T-helper 17 cell (primary cell): ENCODE measurements at regions not wholly inside any gene's neighbourhood (a gene's known extent, or its start where the extent isn't known, plus 50 kb on each side); places are given as distances from the start of the nearest gene placed in this dataset.

Experiments
- ATAC-seq: fragments of 150-1000 bp; cut with Tn5 transposase; 2 replicates; pipeline ENCODE4 v1.10.0; 2021; ENCODE audit warnings: mild to moderate bottlenecking, moderate library complexity
- DNase-seq, 3 donors: peaks; one replicate each; pipeline versions ENCODE4 v3.0.0 to v3.0.0-alpha.2; 2020 to 2021
- H3K9me3 ChIP-seq: one replicate; pipeline ENCODE4 v1.7.0; 2013; ENCODE audit warnings: low read length, mild to moderate bottlenecking; ENCODE audit not compliant: control insufficient read depth, poor library complexity, severe bottlenecking
- H3K27ac Mint-ChIP-seq: one replicate; pipeline ENCODE4 v1.8.0; 2022; ENCODE audit warnings: mild to moderate bottlenecking, moderate library complexity, mixed read lengths
- H3K27me3 Mint-ChIP-seq: one replicate; pipeline ENCODE4 v1.8.0; 2022; ENCODE audit warnings: mixed read lengths
- H3K36me3 Mint-ChIP-seq: one replicate; pipeline ENCODE4 v1.8.0; 2022; ENCODE audit warnings: low read depth, mixed read lengths
- H3K4me1 Mint-ChIP-seq: one replicate; pipeline ENCODE4 v1.8.0; 2022; ENCODE audit warnings: mild to moderate bottlenecking, mixed read lengths
- H3K4me3 Mint-ChIP-seq: one replicate; pipeline ENCODE4 v1.8.0; 2022; ENCODE audit warnings: mild to moderate bottlenecking, moderate library complexity, mixed read lengths

DNA sequence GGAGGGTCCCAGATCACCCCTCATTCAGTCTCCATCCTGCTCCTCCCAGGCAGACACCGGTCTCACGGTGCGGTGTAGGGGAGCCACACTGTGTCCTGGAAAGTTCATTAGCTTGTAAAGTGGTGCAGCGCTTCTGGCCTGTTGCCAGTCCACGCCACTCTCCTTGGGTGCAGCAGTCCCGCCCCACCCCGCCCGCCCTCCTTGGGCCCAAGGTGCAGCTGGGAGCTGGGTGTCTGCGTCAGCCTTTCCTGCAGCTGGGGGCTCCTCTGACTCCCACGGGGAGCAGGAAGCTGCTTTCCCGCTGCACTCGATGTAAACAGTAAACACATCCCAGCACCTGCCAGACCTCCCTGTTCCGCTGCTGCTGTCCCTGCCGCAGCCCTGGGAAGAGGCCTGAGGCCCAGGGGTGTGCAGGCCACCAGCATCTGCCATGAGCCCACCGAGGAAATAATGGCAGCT lies 53.8 kb upstream of the ASB18 start:
- H3K36me3 Mint-ChIP-seq: no peaks in the 10 kb centered on the region
- DNase-seq: no peak
- H3K27me3 Mint-ChIP-seq: peaks cover 36% of the 10 kb centered on the region

DNA sequence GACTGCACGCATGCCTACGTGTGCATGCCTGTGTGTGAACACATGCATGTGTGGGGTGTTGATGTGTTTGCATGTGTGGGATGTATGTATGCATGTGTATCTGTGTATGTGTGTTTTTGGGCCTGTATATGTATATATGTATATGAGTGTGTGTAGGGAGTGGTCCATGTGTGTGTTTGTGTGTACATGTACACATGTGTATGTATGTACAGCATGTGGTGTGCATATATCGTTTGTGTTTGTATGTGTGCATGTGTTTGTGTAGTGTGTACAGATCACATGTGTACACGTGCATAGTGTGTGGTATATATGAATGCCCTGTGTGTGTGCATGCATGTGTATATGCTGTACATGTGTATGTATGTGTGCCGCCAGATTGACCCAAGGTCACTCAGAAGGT lies 54.2 kb upstream of the ASB18 start:
- H3K36me3 Mint-ChIP-seq: no peaks in the 10 kb centered on the region
- ATAC-seq (no peak), DNase-seq (no peak)
- H3K4me1 Mint-ChIP-seq: no peaks in the 10 kb centered on the region
- no peak overlapping the region for H3K4me3 Mint-ChIP-seq
- peaks cover 36% of the 10 kb centered on the region for H3K27me3 Mint-ChIP-seq
- peaks cover 4% of the 10 kb centered on the region for H3K9me3 ChIP-seq
- no peak overlapping the region for H3K27ac Mint-ChIP-seq

More for the DNA sequence above, 53.8 kb upstream of the ASB18 start:
- Mint-ChIP-seq H3K4me1 (no peaks in the 10 kb centered on the region), H3K4me3 (no peak overlapping the region), H3K27ac (no peak overlapping the region)
- H3K9me3 ChIP-seq: peaks cover 4% of the 10 kb centered on the region
- ATAC-seq: no peak

DNA sequence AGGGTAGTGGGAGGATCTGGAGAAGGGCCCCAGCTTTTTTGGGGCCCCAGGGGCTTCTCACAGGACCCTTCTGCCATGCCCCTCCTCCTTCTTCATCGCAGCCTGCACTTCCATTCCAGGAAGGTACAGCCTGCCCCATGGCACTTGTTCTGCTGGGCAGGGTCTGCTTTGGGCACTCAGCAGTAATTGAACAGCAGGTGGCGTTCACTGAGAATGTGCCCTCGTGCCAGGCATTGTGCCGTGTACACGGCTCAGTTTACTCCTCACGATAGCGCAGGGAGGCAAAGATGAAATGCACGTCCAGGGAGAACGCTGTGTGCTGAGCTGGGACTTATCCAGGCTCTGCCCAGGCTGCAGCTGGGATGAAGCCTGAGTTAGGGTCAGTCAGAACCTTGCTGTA lies 54.8 kb upstream of the ASB18 start:
- Mint-ChIP-seq H3K4me3 (no peak overlapping the region), H3K27ac (no peak overlapping the region), H3K36me3 (no peaks in the 10 kb centered on the region), H3K27me3 (peaks cover 36% of the 10 kb centered on the region), H3K4me1 (no peaks in the 10 kb centered on the region)
- ATAC-seq: no peak
- no peak for DNase-seq
- peaks cover 2% of the 10 kb centered on the region for H3K9me3 ChIP-seq

DNA sequence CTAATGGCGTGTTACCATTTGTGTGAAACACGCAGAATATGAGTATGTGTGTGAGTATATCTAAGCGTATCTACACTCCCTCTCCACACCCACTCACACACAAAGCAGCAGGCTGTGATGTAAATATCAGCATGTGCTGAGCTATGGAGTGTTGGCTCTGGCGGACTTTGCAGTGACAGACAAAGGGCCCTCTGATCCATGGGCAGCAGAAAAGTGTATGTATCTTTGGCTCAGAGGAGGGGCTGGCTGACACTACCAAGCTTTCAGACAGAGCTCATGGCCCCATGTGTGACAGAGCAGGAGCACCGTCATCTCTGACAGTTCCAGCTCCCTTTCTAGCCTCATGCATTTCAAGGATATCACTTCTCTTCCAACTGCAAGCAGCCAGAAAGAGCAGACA lies 57.2 kb upstream of the ASB18 start:
- no peaks in the 10 kb centered on the region for H3K36me3 Mint-ChIP-seq
- H3K4me3 Mint-ChIP-seq: no peak overlapping the region
- ATAC-seq (no peak), DNase-seq (no peak)
- H3K27me3 Mint-ChIP-seq: peaks cover 21% of the 10 kb centered on the region
- no peaks in the 10 kb centered on the region for H3K4me1 Mint-ChIP-seq
- no peak overlapping the region for H3K27ac Mint-ChIP-seq
- no peaks in the 10 kb centered on the region for H3K9me3 ChIP-seq

DNA sequence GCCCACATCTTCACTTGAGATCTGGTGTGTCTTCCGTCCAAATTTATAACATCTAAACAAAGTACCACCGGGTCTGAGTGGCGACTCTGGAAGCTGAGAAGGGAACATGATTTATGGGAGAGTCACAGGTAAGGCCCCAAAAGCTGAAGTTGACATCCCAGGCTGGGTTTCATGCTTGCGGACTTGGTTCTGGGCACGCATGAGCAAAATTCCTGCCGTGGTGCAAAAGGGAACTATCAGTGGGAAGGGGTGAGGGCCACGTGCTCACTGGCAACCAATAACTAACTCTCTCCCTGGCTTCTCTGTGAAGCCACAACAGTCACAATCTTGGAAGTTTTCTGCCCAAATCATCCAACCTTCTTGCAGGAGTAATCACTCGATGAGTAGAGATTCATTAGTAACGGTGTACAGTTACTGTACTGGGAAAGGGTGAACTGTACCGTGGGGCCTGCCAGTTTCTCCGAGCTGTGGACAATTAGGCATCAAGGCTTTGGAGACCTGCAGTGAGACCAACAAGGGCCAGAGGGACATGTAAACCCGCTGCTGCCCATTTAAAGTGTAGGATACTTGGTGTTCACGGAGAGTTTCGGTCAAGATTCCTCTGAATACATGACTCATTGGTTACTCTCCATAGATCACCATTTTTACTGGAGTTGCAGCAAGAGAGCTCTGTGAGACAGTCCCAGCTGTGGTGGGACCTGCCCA lies 69.4 kb upstream of the ASB18 start:
- Mint-ChIP-seq H3K4me1 (no peaks in the 10 kb centered on the region), H3K27me3 (peaks cover 60% of the 10 kb centered on the region), H3K27ac (no peak overlapping the region), H3K4me3 (no peak overlapping the region), H3K36me3 (no peaks in the 10 kb centered on the region)
- no peaks in the 10 kb centered on the region for H3K9me3 ChIP-seq
- DNase-seq (no peak), ATAC-seq (no peak)

DNA sequence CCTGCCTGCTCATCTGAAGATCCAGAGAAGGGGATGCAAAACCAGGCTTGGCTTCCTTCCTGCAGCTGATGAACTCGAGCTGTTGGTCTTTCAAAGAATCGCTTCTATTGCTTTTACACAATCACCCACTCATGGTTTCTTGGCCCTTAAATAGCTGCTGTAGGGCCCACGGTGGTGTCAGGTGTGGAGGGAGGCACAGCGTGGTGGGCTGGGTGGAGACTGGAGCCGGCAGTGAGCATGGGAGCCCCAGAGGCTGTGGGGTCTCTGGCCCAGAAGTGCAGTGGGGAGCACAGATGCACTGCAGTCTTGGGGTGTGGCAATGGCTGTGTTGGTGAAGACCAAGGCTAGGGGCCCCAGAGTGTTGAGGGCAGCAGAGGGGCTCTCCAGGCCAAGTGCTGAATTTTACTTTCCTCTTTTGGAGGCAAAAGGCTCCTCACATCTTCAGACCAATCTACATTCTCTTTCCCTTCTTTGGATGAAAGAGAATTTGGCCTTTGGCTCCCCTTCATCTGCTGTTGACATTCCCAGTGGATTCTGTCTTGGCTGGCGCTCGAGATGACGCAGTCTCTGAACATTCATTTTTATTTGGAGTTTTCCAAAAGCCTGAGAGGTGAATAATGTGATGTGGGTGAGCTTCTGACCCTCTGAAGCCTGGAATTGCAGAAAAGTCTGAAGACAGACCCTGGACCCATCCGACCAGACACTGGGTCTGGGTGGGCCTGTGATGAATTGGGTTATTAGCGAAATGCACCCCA lies 70.1 kb upstream of the ASB18 start:
- no peaks in the 10 kb centered on the region for H3K9me3 ChIP-seq
- H3K36me3 Mint-ChIP-seq: no peaks in the 10 kb centered on the region
- peaks cover 60% of the 10 kb centered on the region for H3K27me3 Mint-ChIP-seq
- no peaks in the 10 kb centered on the region for H3K4me1 Mint-ChIP-seq
- no peak overlapping the region for H3K4me3 Mint-ChIP-seq
- H3K27ac Mint-ChIP-seq: no peak overlapping the region
- no peak for ATAC-seq
- DNase-seq: no peak

DNA sequence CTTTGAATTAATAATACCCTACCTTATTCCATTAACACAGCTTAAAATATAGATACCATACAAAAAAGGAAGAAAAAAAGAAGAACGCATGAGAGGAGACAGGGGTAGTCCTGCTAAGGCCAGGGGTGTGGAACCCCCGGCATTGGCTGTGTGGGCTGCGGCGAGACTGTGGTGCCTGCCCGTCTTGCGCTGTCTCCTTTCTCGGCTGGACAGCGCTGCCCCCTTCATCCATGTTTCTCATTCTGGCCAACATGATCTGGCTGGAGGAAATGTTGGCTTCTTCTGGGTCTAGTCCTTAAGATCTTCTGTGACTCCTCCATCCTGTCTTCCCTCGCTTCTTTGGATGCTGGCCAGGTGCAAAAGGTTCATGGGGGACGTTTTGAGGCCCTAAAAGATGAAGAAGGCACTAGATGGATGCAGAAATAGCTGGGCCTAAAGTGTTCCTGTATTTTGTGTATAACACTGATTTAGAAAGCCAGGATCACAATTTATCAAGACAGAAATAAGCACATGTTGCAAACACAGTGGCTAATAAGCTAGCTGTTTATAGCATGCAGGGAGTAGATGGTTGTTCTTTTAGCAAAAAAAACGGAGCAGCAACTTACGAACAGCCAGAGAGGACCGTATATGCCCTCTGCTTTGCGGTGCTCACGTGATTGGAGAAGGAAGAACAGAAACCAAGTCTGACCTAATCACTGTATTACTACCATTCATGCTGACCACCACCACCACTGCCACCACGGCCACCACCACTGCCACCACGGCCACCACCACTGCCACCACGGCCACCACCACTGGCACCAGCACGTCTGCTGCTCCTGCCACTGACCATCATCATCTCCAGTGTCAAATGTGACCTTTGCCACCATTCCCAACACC lies 71.7 kb upstream of the ASB18 start:
- DNase-seq (no peak), ATAC-seq (no peak)
- no peaks in the 10 kb centered on the region for H3K9me3 ChIP-seq
- H3K27ac Mint-ChIP-seq: no peak overlapping the region
- peaks cover 51% of the 10 kb centered on the region for H3K27me3 Mint-ChIP-seq
- H3K4me1 Mint-ChIP-seq: no peaks in the 10 kb centered on the region
- H3K36me3 Mint-ChIP-seq: no peaks in the 10 kb centered on the region
- H3K4me3 Mint-ChIP-seq: no peak overlapping the region

DNA sequence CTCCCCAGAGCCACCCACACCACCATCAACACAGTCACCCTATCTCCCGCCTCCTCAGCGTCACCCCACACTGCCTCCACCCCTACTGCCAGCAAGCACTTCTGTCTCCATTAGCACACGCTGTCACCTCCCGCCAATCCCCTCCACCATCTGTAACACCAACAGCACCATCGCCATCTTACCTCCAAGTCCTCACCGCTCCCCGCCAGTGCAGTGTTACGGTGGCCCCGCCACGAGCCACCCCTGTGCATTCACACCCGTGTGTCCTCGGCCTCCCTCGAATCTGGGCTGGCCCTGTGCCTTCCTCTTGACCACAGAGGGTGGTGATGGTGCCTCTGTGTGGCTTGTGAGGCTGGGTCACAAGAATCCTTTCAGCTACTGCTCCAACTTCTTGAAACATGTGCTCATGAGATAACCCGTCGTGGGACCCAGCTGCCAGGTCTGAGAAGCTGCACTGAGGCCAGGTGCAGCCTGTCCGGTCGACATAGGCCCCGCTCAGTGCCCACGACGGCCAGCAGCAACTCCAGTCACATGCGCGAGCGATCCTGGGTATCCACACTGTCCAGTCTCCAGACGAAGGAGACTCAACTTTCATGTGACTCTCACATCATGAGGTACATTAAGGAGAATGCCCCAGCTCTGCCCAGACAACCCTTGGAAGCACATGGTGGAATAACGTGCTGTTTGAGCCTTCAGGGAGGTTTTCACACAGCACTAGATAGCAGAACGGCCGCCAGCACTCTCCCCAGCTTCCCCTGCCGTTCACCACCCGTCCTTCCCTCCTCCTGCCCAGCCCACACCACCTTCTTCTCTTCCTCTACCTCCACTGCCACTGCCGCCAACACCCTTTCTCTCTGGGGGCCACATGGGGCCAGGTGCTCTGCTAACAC lies 72.6 kb upstream of the ASB18 start:
- no peaks in the 10 kb centered on the region for H3K9me3 ChIP-seq
- H3K27ac Mint-ChIP-seq: no peak overlapping the region
- no peak overlapping the region for H3K4me3 Mint-ChIP-seq
- no peak for DNase-seq
- no peaks in the 10 kb centered on the region for H3K4me1 Mint-ChIP-seq
- no peaks in the 10 kb centered on the region for H3K36me3 Mint-ChIP-seq
- no peak for ATAC-seq
- peaks cover 57% of the 10 kb centered on the region for H3K27me3 Mint-ChIP-seq

DNA sequence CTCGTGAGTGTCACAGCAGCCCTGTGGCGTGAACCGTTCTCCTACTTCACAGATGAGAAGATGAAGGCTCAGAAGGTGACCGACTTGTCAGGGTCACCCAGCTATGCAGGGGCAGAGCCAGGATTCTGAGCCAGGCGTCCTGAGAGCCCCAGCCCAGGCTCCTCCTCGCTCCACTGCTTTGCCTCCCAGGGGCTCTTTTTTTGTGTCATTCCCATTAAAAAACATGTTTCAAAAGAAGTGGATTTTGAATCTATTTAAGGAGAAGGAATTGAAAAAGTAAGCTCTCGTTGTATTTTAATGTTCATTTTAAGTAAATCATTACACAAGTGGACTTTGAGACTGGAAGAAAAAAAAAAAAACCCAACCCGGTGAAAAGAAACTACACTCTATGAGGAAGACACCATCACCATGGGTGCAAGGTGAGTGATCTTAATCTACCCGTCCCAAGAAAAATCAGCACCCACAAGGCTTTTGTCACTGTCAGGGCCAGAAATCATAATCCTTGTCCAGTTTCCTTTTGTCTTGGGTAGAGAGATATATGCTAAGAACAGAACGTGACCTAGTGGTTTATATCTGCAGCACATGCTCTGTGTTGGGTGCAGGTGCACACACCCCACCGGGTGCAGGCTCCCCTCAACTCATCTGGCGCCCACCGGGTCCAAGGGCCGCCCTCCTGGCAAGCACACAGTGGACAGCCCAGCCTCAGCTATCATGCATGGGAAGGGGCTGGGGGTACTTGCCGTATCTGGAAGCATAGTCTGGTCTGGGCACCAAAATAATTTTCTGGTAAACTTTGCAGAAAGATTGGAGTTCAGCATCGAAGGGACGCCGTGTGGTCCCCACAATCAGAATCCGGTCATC lies 73.5 kb upstream of the ASB18 start:
- no peak overlapping the region for H3K4me3 Mint-ChIP-seq

DNA sequence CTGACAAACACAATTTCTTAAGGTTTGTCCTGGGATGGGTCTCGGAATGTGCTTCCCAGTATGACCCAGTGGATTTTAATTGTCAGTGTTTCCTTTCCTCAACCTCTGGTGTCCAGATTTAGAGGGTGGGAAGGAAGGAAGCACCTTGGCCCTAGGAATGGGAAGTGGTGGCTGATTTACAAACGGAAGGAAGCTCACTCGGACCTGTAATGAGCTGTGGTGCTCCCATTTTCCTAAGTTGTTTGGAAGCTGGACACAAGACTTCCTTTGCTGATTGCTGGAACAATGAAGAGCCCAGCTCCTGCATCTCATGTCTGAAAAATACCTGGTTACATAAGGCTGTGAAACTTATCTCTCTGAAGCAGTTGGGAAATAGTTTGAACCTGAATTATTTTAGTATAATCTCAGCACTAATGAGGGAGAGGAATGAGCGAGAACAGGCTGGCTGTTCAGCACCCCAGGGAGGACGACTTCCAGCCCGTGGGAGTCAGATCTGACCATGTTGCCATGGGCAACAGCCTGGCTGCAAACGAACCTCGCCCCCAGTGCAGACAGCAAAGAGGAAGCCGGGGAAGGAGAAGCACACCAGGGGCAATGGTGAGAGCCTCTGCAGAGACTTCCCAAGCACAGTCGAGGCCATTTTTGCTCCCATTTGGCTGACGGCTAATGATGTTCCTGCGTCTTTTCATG lies 74.4 kb upstream of the ASB18 start:
- H3K4me1 Mint-ChIP-seq: no peaks in the 10 kb centered on the region
- DNase-seq: no peak
- H3K36me3 Mint-ChIP-seq: no peaks in the 10 kb centered on the region

More for the DNA sequence above, 73.5 kb upstream of the ASB18 start:
- Mint-ChIP-seq H3K27me3 (peaks cover 57% of the 10 kb centered on the region), H3K4me1 (no peaks in the 10 kb centered on the region), H3K36me3 (no peaks in the 10 kb centered on the region), H3K27ac (no peak overlapping the region)
- no peak for DNase-seq
- ATAC-seq: no peak
- no peaks in the 10 kb centered on the region for H3K9me3 ChIP-seq

DNA sequence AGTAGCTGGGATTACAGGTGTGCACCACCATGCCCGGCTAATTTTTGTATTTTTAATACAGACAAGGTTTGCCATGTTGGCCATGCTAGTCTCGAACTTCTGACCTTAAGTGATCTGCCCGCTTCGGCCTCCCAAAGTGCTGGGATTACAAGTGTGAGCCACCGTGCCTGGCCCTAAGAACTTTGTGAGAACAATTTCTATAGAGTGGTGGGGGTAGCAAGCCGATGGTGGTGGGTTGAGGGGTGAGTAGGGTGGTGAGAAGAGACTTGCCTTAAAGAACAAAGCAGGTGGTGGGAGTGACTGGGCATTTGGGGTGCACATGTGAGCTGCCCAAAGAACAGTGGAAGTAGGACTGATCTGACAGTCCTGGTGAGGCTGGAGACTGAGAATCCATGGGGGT lies 76.0 kb upstream of the ASB18 start:
- no peak for ATAC-seq
- Mint-ChIP-seq H3K4me1 (no peaks in the 10 kb centered on the region), H3K36me3 (no peaks in the 10 kb centered on the region), H3K4me3 (no peak overlapping the region), H3K27me3 (peaks cover 39% of the 10 kb centered on the region), H3K27ac (no peak overlapping the region)
- no peaks in the 10 kb centered on the region for H3K9me3 ChIP-seq
- no peak for DNase-seq

More for the DNA sequence above, 74.4 kb upstream of the ASB18 start:
- Mint-ChIP-seq H3K27ac (no peak overlapping the region), H3K27me3 (peaks cover 51% of the 10 kb centered on the region), H3K4me3 (no peak overlapping the region)
- no peaks in the 10 kb centered on the region for H3K9me3 ChIP-seq
- no peak for ATAC-seq
